Epithelial cell of esophagus (primary cell): ENCODE measurements at regions not wholly inside any gene's neighbourhood (a gene's known extent, or its start where the extent isn't known, plus 50 kb on each side); places are given as distances from the start of the nearest gene placed in this dataset.
A peak's percentile ranks its signal among the peaks of the same experiment; 100 is the strongest.

Source experiments
- DNase-seq: peaks from one replicate; pipeline ENCODE4 v3.0.0; 2010; ENCODE audit warnings: low read depth
- H3K4me3 ChIP-seq: 2 replicates; pipeline ENCODE4 v1.5.1; 2011; ENCODE audit warnings: mild to moderate bottlenecking, low read length, control low read depth
- TF ChIP-seq, protein P1 (sequence below): IDR thresholded peaks from 2 replicates; pipeline ENCODE4 v1.5.1; 2011; ENCODE audit warnings: low read depth, mild to moderate bottlenecking, low read length, control low read depth, inconsistent platforms; ENCODE audit not compliant: insufficient read depth; ENCODE audit errors: missing control alignments

- peak; percentile 32 for DNase-seq
- H3K4me3 ChIP-seq: no peak overlapping the region
- TF ChIP-seq, protein P1, sequence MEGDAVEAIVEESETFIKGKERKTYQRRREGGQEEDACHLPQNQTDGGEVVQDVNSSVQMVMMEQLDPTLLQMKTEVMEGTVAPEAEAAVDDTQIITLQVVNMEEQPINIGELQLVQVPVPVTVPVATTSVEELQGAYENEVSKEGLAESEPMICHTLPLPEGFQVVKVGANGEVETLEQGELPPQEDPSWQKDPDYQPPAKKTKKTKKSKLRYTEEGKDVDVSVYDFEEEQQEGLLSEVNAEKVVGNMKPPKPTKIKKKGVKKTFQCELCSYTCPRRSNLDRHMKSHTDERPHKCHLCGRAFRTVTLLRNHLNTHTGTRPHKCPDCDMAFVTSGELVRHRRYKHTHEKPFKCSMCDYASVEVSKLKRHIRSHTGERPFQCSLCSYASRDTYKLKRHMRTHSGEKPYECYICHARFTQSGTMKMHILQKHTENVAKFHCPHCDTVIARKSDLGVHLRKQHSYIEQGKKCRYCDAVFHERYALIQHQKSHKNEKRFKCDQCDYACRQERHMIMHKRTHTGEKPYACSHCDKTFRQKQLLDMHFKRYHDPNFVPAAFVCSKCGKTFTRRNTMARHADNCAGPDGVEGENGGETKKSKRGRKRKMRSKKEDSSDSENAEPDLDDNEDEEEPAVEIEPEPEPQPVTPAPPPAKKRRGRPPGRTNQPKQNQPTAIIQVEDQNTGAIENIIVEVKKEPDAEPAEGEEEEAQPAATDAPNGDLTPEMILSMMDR: no peak
Observed at GRCh38 chr13:34416971-34417380, 525.1 kb upstream of the NBEA start.

GRCh38 chr13:34417896-34418295 is 524.2 kb upstream of the NBEA start:
- TF ChIP-seq, protein P1: no peak
- no peak overlapping the region for H3K4me3 ChIP-seq
- DNase-seq: no peak

GRCh38 chr13:34419025-34419424 is 523.0 kb upstream of the NBEA start:
- TF ChIP-seq, protein P1: no peak
- H3K4me3 ChIP-seq: no peak overlapping the region
- DNase-seq: no peak

- no peak for DNase-seq
- no peak overlapping the region for H3K4me3 ChIP-seq
- TF ChIP-seq, protein P1: no peak
Observed at GRCh38 chr13:34419755-34420154, 522.3 kb upstream of the NBEA start.

GRCh38 chr13:34420702-34421346 is 521.2 kb upstream of the NBEA start:
- H3K4me3 ChIP-seq: no peak overlapping the region
- TF ChIP-seq, protein P1: no peak
- DNase-seq: peak; percentile 90

DNA sequence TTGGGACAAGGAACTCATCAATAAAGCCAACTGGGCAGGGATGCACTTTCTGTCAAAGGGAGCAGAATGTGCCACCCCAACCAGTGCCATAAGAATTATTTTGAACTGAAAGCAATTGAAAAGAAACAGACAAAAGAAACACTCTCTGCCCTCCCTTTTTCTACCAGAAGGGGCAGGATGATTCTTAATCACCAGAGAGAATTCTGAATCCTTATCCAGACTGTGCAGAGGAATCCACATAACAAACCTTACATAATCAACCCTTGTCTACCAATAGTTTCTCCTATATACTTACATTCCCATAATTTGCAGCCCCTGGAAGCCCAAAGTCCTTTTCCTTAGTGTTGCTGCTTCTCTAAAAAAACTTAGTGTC is 520.7 kb upstream of the NBEA start:
- TF ChIP-seq, protein P1: peak; percentile 34
- no peak overlapping the region for H3K4me3 ChIP-seq
- DNase-seq: no peak

DNA sequence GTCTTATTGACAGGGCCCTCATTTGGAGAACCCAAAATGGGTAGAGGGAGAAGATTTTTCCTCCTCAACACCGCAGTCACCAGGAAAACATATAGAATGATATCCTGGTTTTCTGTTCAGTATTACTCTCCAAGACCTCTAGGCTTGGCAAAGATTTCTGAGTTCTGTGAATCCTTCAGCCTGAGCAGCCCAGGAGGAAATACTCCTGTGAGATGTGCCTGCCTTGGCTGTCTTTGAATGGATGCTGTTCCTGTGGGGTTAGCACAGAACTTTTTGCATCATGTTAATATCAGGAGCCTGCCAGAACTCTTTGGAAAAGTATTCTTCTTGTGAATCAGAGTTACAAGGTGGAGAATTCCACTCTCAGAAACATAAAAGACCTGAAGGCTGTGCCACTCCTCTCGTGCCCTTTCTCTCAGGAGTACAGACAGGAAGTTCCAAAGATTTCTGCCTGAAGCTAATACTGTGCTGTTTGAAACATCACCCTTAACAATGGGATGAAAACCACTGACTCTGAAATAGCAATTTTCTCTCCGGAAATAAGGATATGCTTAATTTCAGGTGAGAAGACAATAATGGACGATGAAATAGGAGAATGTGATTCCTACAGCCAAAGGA is 520.1 kb upstream of the NBEA start:
- peak; percentile 64 for DNase-seq
- TF ChIP-seq, protein P1: no peak
- no peak overlapping the region for H3K4me3 ChIP-seq
